Right hindlimb (tissue), 1 donor: ENCODE measurements at regions not wholly inside any gene's neighbourhood (a gene's known extent, or its start where the extent isn't known, plus 50 kb on each side); places are given as distances from the start of the nearest gene placed in this dataset.
"Not testable (repeated sequence)": the region's sequence is repeated elsewhere in the genome, so short reads cannot be mapped to it uniquely, and the experiment has no call there.

ENCODE experiments used
- DNase-seq: peaks from one replicate; pipeline ENCODE4 v3.0.0-alpha.2; 2018

- DNase-seq, result no peak
These were observed 618.5 kb downstream of the NR2F2 start for GRCh38 chr15:96948981-96949380.

GRCh38 chr15:96958721-96959120 is 628.2 kb downstream of the NR2F2 start:
- no peak for DNase-seq

- no peak for DNase-seq
These were observed 629.0 kb downstream of the NR2F2 start for GRCh38 chr15:96959501-96959900.

- no peak for DNase-seq
These were observed 630.4 kb downstream of the NR2F2 start for GRCh38 chr15:96960711-96961480.

GRCh38 chr15:96966554-96966953 is 636.1 kb downstream of the NR2F2 start:
- no peak for DNase-seq

- no peak for DNase-seq
These were observed 639.5 kb downstream of the NR2F2 start for GRCh38 chr15:96969732-96970710.

GRCh38 chr15:96972201-96972600 is 641.7 kb downstream of the NR2F2 start:
- DNase-seq, result no peak

GRCh38 chr15:96974761-96975160 is 644.3 kb downstream of the NR2F2 start:
- DNase-seq, result no peak

GRCh38 chr15:96977886-96978285 is 647.4 kb downstream of the NR2F2 start:
- DNase-seq, result no peak

- no peak for DNase-seq
These were observed 648.5 kb downstream of the NR2F2 start for GRCh38 chr15:96978937-96979473.

GRCh38 chr15:96984121-96984671 is 653.7 kb downstream of the NR2F2 start:
- DNase-seq, result not testable (repeated sequence)

- no peak for DNase-seq
These were observed 662.3 kb downstream of the NR2F2 start for GRCh38 chr15:96992817-96993216.

GRCh38 chr15:96997538-96997937 is 667.0 kb downstream of the NR2F2 start:
- no peak for DNase-seq

GRCh38 chr15:97009031-97009431 is 678.5 kb downstream of the NR2F2 start:
- no peak for DNase-seq

GRCh38 chr15:97012986-97013385 is 682.5 kb downstream of the NR2F2 start:
- no peak for DNase-seq

GRCh38 chr15:97013491-97013890 is 683.0 kb downstream of the NR2F2 start:
- DNase-seq, result no peak

GRCh38 chr15:97014001-97014400 is 683.5 kb downstream of the NR2F2 start:
- DNase-seq, result no peak

GRCh38 chr15:97023488-97023844 is 693.0 kb downstream of the NR2F2 start:
- DNase-seq, result no peak

GRCh38 chr15:97026781-97027180 is 696.3 kb downstream of the NR2F2 start:
- DNase-seq, result no peak

- DNase-seq, result no peak
These were observed 697.3 kb downstream of the NR2F2 start for GRCh38 chr15:97027772-97028171.

- DNase-seq, result no peak
These were observed 699.8 kb downstream of the NR2F2 start for GRCh38 chr15:97030251-97030650.

- DNase-seq, result no peak
These were observed 705.8 kb downstream of the NR2F2 start for GRCh38 chr15:97036301-97036700.

- DNase-seq, result no peak
These were observed 706.6 kb downstream of the NR2F2 start for GRCh38 chr15:97037080-97037479.
